Bronchial epithelial cell (primary cell): ENCODE measurements at regions not wholly inside any gene's neighbourhood (a gene's known extent, or its start where the extent isn't known, plus 50 kb on each side); places are given as distances from the start of the nearest gene placed in this dataset.

Experiments used
- DNase-seq: peaks from one replicate; pipeline ENCODE4 v3.0.0-alpha.2; 2010; ENCODE audit warnings: low read depth
- FAIRE-seq: peaks from 2 replicates; lab custom pipeline; 2011; peaks lifted over from hg19 to GRCh38; lab: Jason Lieb, UNC
- H3K27me3 ChIP-seq: 2 replicates; pipeline ENCODE4 v1.5.1; 2011; ENCODE audit warnings: low read length; ENCODE audit not compliant: control insufficient read depth, insufficient read depth
- H3K36me3 ChIP-seq: 2 replicates; pipeline ENCODE4 v1.5.1; 2011; ENCODE audit warnings: low read length; ENCODE audit not compliant: control insufficient read depth, insufficient read depth
- H3K4me3 ChIP-seq: 2 replicates; pipeline ENCODE4 v1.5.1; 2011; ENCODE audit warnings: mild to moderate bottlenecking, low read depth, low read length, control low read depth
- TF ChIP-seq, protein P1 (sequence below): IDR thresholded peaks from 2 replicates; pipeline ENCODE4 v1.5.1; 2011; ENCODE audit warnings: mild to moderate bottlenecking, moderate library complexity, low read length, control low read depth, inconsistent platforms; ENCODE audit not compliant: insufficient read depth, severe bottlenecking

GRCh38 chr21:19692231-19692630, 1288.6 kb upstream of the TMPRSS15 start:
- TF ChIP-seq, protein P1, sequence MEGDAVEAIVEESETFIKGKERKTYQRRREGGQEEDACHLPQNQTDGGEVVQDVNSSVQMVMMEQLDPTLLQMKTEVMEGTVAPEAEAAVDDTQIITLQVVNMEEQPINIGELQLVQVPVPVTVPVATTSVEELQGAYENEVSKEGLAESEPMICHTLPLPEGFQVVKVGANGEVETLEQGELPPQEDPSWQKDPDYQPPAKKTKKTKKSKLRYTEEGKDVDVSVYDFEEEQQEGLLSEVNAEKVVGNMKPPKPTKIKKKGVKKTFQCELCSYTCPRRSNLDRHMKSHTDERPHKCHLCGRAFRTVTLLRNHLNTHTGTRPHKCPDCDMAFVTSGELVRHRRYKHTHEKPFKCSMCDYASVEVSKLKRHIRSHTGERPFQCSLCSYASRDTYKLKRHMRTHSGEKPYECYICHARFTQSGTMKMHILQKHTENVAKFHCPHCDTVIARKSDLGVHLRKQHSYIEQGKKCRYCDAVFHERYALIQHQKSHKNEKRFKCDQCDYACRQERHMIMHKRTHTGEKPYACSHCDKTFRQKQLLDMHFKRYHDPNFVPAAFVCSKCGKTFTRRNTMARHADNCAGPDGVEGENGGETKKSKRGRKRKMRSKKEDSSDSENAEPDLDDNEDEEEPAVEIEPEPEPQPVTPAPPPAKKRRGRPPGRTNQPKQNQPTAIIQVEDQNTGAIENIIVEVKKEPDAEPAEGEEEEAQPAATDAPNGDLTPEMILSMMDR: no peak
- no peak for DNase-seq
- no peak for FAIRE-seq
- no peaks in the 10 kb centered on the region for H3K36me3 ChIP-seq
- H3K27me3 ChIP-seq: no peaks in the 10 kb centered on the region
- no peak overlapping the region for H3K4me3 ChIP-seq

- TF ChIP-seq, protein P1: no peak
- H3K4me3 ChIP-seq: no peak overlapping the region
- DNase-seq (no peak), FAIRE-seq (no peak)
- no peaks in the 10 kb centered on the region for H3K36me3 ChIP-seq
- no peaks in the 10 kb centered on the region for H3K27me3 ChIP-seq
These were observed 1292.2 kb upstream of the TMPRSS15 start for GRCh38 chr21:19695796-19696195.

DNA sequence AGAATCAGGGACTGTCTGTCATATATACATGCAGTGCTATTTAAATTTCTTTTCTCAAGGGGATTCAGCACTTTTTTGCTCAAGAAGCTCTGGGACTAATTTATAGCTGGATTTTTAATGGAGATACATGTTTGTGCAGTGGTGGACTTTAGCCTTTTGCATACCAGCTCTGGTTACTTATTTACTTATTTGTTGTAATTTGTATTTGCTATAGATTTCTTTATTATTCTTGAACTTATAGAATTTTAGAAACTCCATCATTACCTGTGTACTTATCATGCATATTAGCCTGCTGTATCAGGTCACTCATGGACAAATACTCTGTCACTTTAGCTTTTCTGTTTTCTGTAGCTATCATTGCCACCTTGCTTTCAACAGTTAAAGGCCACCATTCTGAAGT, 1296.9 kb upstream of the TMPRSS15 start:
- TF ChIP-seq, protein P1: no peak
- no peak for FAIRE-seq
- H3K4me3 ChIP-seq: no peak overlapping the region
- no peaks in the 10 kb centered on the region for H3K27me3 ChIP-seq
- DNase-seq: no peak
- no peaks in the 10 kb centered on the region for H3K36me3 ChIP-seq

GRCh38 chr21:19702726-19703125, 1295.5 kb upstream of the NCAM2 start:
- DNase-seq (no peak), FAIRE-seq (no peak)

DNA sequence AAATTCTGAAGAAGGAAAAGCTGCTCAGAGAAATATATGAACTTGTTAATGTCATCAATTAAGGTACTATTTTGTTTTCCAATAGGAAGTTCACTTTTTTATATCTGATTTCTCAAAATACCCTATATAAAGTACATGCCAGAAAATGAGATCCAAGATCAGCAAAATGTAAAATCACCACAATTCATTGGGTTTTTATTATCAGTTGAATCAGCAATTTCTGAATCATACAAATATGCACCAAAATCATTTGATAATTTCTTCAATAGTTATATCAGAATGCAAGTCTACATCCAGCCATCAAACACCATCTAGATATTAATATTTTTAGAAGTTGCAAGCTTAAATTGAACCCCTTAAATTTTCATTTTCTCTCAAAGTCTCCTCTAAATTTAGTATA, 1293.4 kb upstream of the NCAM2 start:
- DNase-seq: no peak
- no peak overlapping the region for H3K4me3 ChIP-seq
- H3K27me3 ChIP-seq: no peaks in the 10 kb centered on the region
- TF ChIP-seq, protein P1: no peak
- FAIRE-seq: no peak
- H3K36me3 ChIP-seq: no peaks in the 10 kb centered on the region

More at GRCh38 chr21:19702726-19703125, 1295.5 kb upstream of the NCAM2 start:
- Histone ChIP-seq H3K4me3 (no peak overlapping the region), H3K27me3 (no peaks in the 10 kb centered on the region), H3K36me3 (no peaks in the 10 kb centered on the region)
- TF ChIP-seq, protein P1: no peak

GRCh38 chr21:19712441-19712840, 1285.8 kb upstream of the NCAM2 start:
- Histone ChIP-seq H3K27me3 (no peaks in the 10 kb centered on the region), H3K4me3 (no peak overlapping the region), H3K36me3 (no peaks in the 10 kb centered on the region)
- DNase-seq (no peak), FAIRE-seq (no peak)
- TF ChIP-seq, protein P1: no peak
